ENCODE measurements at regions not wholly inside any gene's neighbourhood (a gene's known extent, or its start where the extent isn't known, plus 50 kb on each side); places are given as distances from the start of the nearest gene placed in this dataset.

DNA sequence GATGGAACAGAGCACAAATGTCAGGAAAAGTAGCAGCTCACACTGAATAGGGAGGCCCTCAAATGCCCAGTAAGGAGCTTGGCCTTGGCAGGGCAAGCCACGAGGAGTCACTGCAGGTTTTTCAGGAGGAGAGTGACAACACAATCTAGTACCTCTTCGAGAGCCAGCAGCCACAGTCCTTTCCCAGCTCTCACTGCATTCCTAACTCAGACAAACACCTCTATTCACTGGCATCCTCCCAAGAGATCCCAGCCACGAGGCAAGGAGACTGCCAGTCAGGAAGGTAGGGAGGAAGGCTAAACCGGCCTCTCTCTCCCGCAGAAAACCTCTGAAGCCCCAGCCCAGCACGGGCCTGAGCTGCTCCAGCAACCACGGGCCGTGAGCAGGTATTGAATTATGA lies 146.0 kb upstream of the SMAD3 start:
- TF ChIP-seq, protein P1, sequence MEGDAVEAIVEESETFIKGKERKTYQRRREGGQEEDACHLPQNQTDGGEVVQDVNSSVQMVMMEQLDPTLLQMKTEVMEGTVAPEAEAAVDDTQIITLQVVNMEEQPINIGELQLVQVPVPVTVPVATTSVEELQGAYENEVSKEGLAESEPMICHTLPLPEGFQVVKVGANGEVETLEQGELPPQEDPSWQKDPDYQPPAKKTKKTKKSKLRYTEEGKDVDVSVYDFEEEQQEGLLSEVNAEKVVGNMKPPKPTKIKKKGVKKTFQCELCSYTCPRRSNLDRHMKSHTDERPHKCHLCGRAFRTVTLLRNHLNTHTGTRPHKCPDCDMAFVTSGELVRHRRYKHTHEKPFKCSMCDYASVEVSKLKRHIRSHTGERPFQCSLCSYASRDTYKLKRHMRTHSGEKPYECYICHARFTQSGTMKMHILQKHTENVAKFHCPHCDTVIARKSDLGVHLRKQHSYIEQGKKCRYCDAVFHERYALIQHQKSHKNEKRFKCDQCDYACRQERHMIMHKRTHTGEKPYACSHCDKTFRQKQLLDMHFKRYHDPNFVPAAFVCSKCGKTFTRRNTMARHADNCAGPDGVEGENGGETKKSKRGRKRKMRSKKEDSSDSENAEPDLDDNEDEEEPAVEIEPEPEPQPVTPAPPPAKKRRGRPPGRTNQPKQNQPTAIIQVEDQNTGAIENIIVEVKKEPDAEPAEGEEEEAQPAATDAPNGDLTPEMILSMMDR (conservative IDR thresholded peaks at IDR 0.05; ENCODE audit: low read length) = no peak
- no peak for TF ChIP-seq EZH2phosphoT487 (IDR thresholded peaks at IDR 0.05; ENCODE audit: borderline replicate concordance)
